ENCODE measurements at regions not wholly inside any gene's neighbourhood (a gene's known extent, or its start where the extent isn't known, plus 50 kb on each side); places are given as distances from the start of the nearest gene placed in this dataset.

DNA sequence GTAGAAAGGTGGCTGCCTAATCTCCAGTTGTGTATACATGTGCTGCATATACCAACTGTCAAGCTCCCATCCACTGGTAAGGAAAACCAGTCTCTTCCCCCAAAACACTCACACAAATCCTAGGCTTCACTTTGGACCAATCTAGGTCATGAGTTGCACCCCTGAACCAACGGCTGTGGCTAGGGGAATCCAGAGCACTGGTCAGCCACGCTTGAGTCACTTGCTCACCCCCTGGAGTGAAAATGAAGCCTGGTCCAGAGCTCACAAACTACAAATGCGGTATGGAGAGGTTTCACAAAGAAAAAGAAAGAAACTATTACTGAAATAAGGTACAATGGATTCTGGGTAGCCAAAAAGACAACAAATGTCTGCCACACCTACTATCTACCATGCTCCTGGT lies 66.1 kb upstream of the NLK start:
- intact Hi-C loops (cut with DNase I): no loop called here
- Histone ChIP-seq H3K9me3 (no peaks in the 10 kb centered on the region), H3K27me3 (no peaks in the 10 kb centered on the region), H3K36me3 (no peaks in the 10 kb centered on the region), H3K4me1 (peaks cover 0 to 7% of the 10 kb centered on the region in 2 donors), H3K4me3 (replicated peaks in 1 of 3) (no peak overlapping the region), H3K27ac (no peak overlapping the region)
- TF ChIP-seq POLR2A (IDR thresholded peaks at IDR 0.05): no peak
- TF ChIP-seq, protein P1, sequence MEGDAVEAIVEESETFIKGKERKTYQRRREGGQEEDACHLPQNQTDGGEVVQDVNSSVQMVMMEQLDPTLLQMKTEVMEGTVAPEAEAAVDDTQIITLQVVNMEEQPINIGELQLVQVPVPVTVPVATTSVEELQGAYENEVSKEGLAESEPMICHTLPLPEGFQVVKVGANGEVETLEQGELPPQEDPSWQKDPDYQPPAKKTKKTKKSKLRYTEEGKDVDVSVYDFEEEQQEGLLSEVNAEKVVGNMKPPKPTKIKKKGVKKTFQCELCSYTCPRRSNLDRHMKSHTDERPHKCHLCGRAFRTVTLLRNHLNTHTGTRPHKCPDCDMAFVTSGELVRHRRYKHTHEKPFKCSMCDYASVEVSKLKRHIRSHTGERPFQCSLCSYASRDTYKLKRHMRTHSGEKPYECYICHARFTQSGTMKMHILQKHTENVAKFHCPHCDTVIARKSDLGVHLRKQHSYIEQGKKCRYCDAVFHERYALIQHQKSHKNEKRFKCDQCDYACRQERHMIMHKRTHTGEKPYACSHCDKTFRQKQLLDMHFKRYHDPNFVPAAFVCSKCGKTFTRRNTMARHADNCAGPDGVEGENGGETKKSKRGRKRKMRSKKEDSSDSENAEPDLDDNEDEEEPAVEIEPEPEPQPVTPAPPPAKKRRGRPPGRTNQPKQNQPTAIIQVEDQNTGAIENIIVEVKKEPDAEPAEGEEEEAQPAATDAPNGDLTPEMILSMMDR (IDR thresholded peaks at IDR 0.05): no peak
- DNase-seq: no peak
- WGBS, 2 donors: 58 to 68% methylated on average over 3 of the region's 3 CpGs

DNA sequence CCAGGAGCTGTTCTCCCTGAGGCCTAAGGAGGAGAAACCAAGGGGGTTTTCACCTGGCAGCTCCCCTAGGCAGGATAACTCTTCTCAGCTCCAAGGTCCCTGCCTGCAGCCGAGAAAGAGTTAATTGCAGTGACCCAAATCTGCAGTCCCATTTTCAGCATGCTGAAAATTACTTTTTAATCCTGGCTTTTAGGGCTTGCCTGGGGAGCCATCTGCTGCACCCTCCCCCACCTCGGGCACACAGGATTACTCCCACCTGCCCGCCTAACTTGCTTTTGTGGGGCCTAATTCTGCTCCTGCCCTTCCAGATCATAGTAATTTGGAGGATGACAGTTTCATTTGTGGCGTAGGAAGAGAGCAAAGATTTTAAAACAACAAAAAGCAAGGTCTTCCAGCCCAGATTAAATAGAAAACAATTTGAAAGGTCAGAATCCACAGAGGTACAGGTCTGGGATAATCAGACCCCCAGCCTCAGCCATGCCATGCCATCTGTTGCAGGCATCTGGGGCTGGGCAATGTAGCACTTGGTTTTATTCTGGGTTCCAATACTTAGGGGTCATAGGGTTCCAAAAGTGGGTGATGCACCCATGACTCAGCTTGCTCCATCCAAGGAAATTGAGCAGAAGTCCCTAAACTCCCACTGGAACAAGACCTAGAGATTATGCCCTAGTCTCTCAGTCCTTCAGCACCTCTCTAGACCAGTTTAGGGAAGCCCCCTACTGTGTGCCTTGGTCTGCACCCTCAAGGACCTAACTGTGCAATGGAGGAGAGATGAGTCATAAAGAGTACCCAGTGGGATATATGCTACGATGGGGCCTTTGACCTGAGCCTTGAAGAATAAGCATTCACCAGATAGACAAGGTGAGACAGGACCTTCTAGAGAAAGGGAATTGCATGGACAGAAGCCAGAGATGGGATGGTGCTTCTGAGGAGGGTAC lies 64.5 kb upstream of the NLK start:
- H3K27me3 ChIP-seq: no peaks in the 10 kb centered on the region
- no peak for TF ChIP-seq POLR2A (IDR thresholded peaks at IDR 0.05)
- TF ChIP-seq, protein P1 (IDR thresholded peaks at IDR 0.05): no peak
- H3K36me3 ChIP-seq: no peaks in the 10 kb centered on the region
- no peak overlapping the region for H3K27ac ChIP-seq
- H3K4me3 ChIP-seq (replicated peaks in 1 of 3): no peak overlapping the region
- DNase-seq: no peak
- 89 to 91% methylated on average over 5 of the region's 5 CpGs for WGBS, 2 donors
- H3K4me1 ChIP-seq: peaks cover 0 to 7% of the 10 kb centered on the region in 2 donors
- intact Hi-C loops (cut with DNase I): no loop called here
- H3K9me3 ChIP-seq: no peaks in the 10 kb centered on the region

DNA sequence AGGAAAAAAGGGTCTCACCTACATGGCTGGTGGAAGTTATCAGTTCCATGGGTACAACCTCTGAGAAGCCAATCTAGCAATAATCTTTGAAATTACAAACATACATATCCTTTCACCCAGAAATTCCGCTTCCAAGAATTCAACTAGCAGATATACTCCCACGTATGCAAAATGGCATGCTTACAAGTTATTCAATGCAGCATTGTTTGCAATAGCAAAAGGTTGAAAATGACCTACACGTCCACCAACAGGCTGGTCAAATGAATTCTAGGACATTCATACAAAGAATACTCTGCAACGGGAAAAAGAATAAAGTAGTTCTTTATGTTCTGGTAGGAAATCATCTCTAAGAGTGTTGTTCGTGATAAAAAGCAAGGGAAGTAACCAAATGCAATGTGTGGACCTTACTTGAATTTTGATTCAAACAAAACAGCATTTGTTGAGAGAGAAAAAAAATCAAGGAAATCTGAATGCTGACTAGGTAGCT lies 63.7 kb upstream of the NLK start:
- DNase-seq: no peak
- Histone ChIP-seq H3K27ac (no peak overlapping the region), H3K27me3 (no peaks in the 10 kb centered on the region), H3K4me3 (replicated peaks in 1 of 3) (no peak overlapping the region), H3K9me3 (no peaks in the 10 kb centered on the region), H3K36me3 (no peaks in the 10 kb centered on the region), H3K4me1 (peaks cover 0 to 7% of the 10 kb centered on the region in 2 donors)
- intact Hi-C loops (cut with DNase I): no loop called here
- TF ChIP-seq POLR2A (IDR thresholded peaks at IDR 0.05): no peak
- TF ChIP-seq, protein P1 (IDR thresholded peaks at IDR 0.05): no peak
- 72 to 80% methylated on average over 5 of the region's 5 CpGs for WGBS, 2 donors

DNA sequence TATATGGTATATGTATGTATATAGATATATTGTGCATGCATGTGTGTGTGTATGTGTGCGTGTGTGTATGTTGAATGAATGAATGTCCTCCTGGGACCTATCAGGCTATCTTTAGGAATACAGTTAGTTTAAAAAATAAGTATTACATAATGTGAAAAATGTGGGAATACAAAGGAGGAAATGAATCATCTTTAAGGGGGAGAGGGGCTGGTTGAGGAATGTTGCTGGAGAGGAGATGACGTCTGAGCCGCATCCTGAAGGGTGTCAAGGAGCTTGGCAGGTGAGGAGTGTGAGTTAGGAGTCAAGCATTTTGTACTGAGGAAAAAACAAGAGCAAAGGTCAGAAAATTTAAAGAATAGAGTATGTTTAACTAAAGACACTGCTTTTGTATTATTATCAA lies 62.4 kb upstream of the NLK start:
- no peak overlapping the region for H3K27ac ChIP-seq
- no peaks in the 10 kb centered on the region for H3K36me3 ChIP-seq
- no peak for DNase-seq
- WGBS, 2 donors: 55 to 66% methylated on average over 3 of the region's 3 CpGs
- H3K4me3 ChIP-seq (replicated peaks in 1 of 3): no peak overlapping the region
- no peaks in the 10 kb centered on the region for H3K27me3 ChIP-seq
- no peaks in the 10 kb centered on the region for H3K9me3 ChIP-seq
- H3K4me1 ChIP-seq: peaks cover 0 to 7% of the 10 kb centered on the region in 2 donors
- no peak for TF ChIP-seq POLR2A (IDR thresholded peaks at IDR 0.05)
- TF ChIP-seq, protein P1 (IDR thresholded peaks at IDR 0.05): no peak
- intact Hi-C loops (cut with DNase I): no loop called here

DNA sequence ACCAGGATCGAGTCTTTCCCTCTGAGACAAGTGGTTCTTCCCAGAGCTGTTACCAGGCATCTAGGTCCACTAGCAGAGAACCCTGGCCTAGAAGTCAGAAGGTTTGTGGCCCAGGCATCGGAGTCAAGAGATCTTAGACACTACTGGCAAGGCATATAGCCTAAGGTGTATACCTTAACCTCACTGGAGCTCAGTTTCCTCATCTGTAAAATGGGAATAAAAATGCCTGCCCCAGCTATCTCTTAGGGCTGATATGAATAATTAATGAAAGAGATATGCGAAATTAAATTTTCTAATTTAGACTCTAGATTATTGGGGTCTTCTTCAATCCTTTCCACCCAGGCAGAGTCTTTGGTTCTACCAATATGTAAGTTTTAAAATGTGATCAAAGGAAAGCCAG lies 60.5 kb upstream of the NLK start:
- DNase-seq: no peak
- H3K4me3 ChIP-seq (replicated peaks in 1 of 3): no peak overlapping the region
- H3K36me3 ChIP-seq: no peaks in the 10 kb centered on the region
- no peak overlapping the region for H3K27ac ChIP-seq
- intact Hi-C loops (cut with DNase I): no loop called here
- no peaks in the 10 kb centered on the region for H3K9me3 ChIP-seq
- H3K27me3 ChIP-seq: no peaks in the 10 kb centered on the region
- WGBS, 2 donors: 91 to 97% methylated on average over 3 of the region's 3 CpGs
- H3K4me1 ChIP-seq: no peaks in the 10 kb centered on the region
- TF ChIP-seq, protein P1 (IDR thresholded peaks at IDR 0.05): no peak
- TF ChIP-seq POLR2A (IDR thresholded peaks at IDR 0.05): no peak
